ENCODE measurements at regions not wholly inside any gene's neighbourhood (a gene's known extent, or its start where the extent isn't known, plus 50 kb on each side); places are given as distances from the start of the nearest gene placed in this dataset.
"Not testable (repeated sequence)": the region's sequence is repeated elsewhere in the genome, so short reads cannot be mapped to it uniquely, and the experiment has no call there.

DNA sequence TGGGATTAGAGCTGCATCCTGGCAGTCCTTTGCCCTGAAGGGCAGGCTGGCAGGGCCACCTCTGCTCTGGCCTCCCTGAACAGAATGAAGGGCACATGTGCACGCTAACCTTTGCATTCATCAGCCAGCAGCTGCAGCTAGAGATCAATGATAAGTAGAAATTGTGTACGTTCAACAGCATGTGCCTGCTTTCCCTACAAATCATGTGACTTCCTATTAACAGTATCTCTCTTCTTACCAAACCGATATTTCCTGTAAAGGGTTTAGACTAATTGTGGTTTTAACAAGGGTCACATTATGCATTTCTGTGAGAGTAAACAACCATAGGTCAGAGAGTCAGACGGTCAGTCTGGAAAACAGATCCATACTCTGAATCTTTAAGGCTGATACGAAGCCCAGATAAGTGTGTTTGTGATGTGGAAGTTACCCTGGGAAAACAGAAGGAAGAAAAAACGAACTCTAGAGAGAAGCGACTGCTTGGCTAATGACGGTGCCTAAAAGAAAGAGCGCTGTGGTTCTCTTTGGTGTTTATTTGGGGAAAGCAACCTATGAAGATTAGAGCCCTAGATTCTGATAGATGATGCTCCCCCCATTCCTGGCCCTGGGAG, 219.4 kb downstream of the MAF start:
- DNase-seq (ENCODE audit: low spot score in 2 of 2), result no peak
- TF ChIP-seq POLR2AphosphoS5 (IDR thresholded peaks at IDR 0.05), result no peak
- no peak for TF ChIP-seq EP300 (IDR thresholded peaks at IDR 0.05)
- TF ChIP-seq CTCF (IDR thresholded peaks at IDR 0.05), result no peak
- no peak for TF ChIP-seq POLR2A (IDR thresholded peaks at IDR 0.05)
- peak overlapping the region; percentile 36 for H3K27ac ChIP-seq
- H3K36me3 ChIP-seq, result no peaks in the 10 kb centered on the region
- 45% methylated on average over 9 of the region's 9 CpGs for WGBS
- H3K9me3 ChIP-seq, result no peaks in the 10 kb centered on the region
- no peaks in the 10 kb centered on the region for H3K27me3 ChIP-seq
- peaks cover 23% of the 10 kb centered on the region for H3K4me1 ChIP-seq
- H3K4me3 ChIP-seq, result peak overlapping the region; percentile 3

- H3K36me3 ChIP-seq, result no peaks in the 10 kb centered on the region
- TF ChIP-seq CTCF (IDR thresholded peaks at IDR 0.05), result no peak
- no peak overlapping the region for H3K27ac ChIP-seq
- DNase-seq (ENCODE audit: low spot score in 2 of 2), result peak in 1 of 2 donors; percentile 68
- no peaks in the 10 kb centered on the region for H3K9me3 ChIP-seq
- no peaks in the 10 kb centered on the region for H3K27me3 ChIP-seq
- WGBS, result 47% methylated on average over 3 of the region's 3 CpGs
- H3K4me3 ChIP-seq, result no peak overlapping the region
- H3K4me1 ChIP-seq, result peaks cover 23% of the 10 kb centered on the region
These were observed 221.4 kb downstream of the MAF start for GRCh38 chr16:79379095-79379494.

GRCh38 chr16:79377082-79377481, 223.5 kb downstream of the MAF start:
- H3K27me3 ChIP-seq; H3K4me3 ChIP-seq; DNase-seq (ENCODE audit: low spot score in 2 of 2); H3K36me3 ChIP-seq; H3K27ac ChIP-seq; H3K9me3 ChIP-seq: not testable (repeated sequence)
- peaks cover 27% of the 10 kb centered on the region for H3K4me1 ChIP-seq
- 94% methylated on average over 4 of the region's 5 CpGs for WGBS

GRCh38 chr16:79375351-79375750, 225.2 kb downstream of the MAF start:
- DNase-seq (ENCODE audit: low spot score in 2 of 2), result no peak
- H3K27me3 ChIP-seq, result no peaks in the 10 kb centered on the region
- no peak for TF ChIP-seq EP300 (IDR thresholded peaks at IDR 0.05)
- TF ChIP-seq POLR2A (IDR thresholded peaks at IDR 0.05), result no peak
- TF ChIP-seq POLR2AphosphoS5 (IDR thresholded peaks at IDR 0.05), result no peak
- TF ChIP-seq CTCF (IDR thresholded peaks at IDR 0.05), result no peak

DNA sequence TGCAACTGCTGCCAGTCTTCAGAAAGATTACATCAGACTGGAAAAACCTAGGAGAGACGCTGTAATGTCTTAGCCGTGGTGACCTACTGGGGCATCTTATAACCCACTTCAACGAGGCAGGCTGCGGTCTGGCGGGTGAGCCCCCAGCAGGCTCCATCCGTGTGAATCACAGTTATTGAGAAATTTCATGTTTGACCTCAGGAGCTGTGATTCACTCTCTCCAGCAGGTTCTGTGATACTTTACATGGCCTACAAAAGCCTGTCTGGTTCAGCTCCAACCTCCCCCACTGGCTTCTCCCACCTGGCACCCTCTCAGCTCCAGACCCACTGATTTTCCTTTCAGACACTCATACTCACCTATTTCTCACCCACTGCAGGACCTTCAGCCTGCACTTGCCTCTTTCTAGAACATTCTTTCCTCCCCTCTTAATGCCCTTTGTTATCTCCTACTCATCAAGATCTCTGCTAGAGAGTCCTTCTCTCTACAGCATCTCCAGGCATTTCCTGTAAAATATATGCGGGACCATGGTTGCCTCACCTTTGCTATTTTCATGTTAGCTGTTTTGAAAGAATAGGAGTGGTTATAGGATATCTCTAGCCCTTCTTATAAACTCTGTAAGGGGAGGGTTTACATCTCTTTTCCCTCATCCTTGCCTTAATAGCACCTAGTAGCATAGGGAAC, 227.9 kb downstream of the MAF start:
- DNase-seq (ENCODE audit: low spot score in 2 of 2), result no peak
- no peaks in the 10 kb centered on the region for H3K36me3 ChIP-seq
- peaks cover 4% of the 10 kb centered on the region for H3K4me1 ChIP-seq
- no peak overlapping the region for H3K4me3 ChIP-seq
- H3K27me3 ChIP-seq, result no peaks in the 10 kb centered on the region
- peaks cover 7% of the 10 kb centered on the region for H3K9me3 ChIP-seq
- no peak overlapping the region for H3K27ac ChIP-seq
- WGBS, result 64% methylated on average over 7 of the region's 7 CpGs
- no peak for TF ChIP-seq POLR2A (IDR thresholded peaks at IDR 0.05)
- no peak for TF ChIP-seq CTCF (IDR thresholded peaks at IDR 0.05)
- no peak for TF ChIP-seq EP300 (IDR thresholded peaks at IDR 0.05)
- TF ChIP-seq POLR2AphosphoS5 (IDR thresholded peaks at IDR 0.05), result no peak

More at GRCh38 chr16:79375351-79375750, 225.2 kb downstream of the MAF start:
- no peaks in the 10 kb centered on the region for H3K36me3 ChIP-seq
- no peak overlapping the region for H3K27ac ChIP-seq
- no peak overlapping the region for H3K4me3 ChIP-seq
- peaks cover 14% of the 10 kb centered on the region for H3K4me1 ChIP-seq
- peaks cover 7% of the 10 kb centered on the region for H3K9me3 ChIP-seq
